Ishikawa (cell line): ENCODE measurements at regions not wholly inside any gene's neighbourhood (a gene's known extent, or its start where the extent isn't known, plus 50 kb on each side); places are given as distances from the start of the nearest gene placed in this dataset.

Experiments used
- CEBPB ChIP-seq: IDR thresholded peaks from 2 replicates; pipeline ENCODE4 v1.6.1; 2012
- CREB1 ChIP-seq: IDR thresholded peaks from 2 replicates; pipeline ENCODE4 v1.6.1; 2012; ENCODE audit warnings: low read depth
- EGR1 ChIP-seq: IDR thresholded peaks from 2 replicates; pipeline ENCODE4 v1.6.1; 2012
- EP300 ChIP-seq: IDR thresholded peaks from 2 replicates; pipeline ENCODE4 v1.6.1; 2012; ENCODE audit warnings: borderline replicate concordance
- FOXM1 ChIP-seq: IDR thresholded peaks from 2 replicates; pipeline ENCODE4 v1.6.1; 2012; ENCODE audit warnings: low read depth, borderline replicate concordance
- MAX ChIP-seq: IDR thresholded peaks from 2 replicates; pipeline ENCODE4 v1.6.1; 2012
- NFIC ChIP-seq: IDR thresholded peaks from 2 replicates; pipeline ENCODE4 v1.6.1; 2012
- RAD21 ChIP-seq: IDR thresholded peaks from 2 replicates; pipeline ENCODE4 v1.6.1; 2012; ENCODE audit warnings: low read depth
- REST ChIP-seq: IDR thresholded peaks from 2 replicates; pipeline ENCODE4 v1.6.1; 2012; ENCODE audit warnings: low read depth, mild to moderate bottlenecking
- TAF1 ChIP-seq: IDR thresholded peaks from 2 replicates; pipeline ENCODE4 v1.6.1; 2012; ENCODE audit warnings: low read depth, mild to moderate bottlenecking
- TCF12 ChIP-seq: IDR thresholded peaks from 2 replicates; pipeline ENCODE4 v1.6.1; 2012; ENCODE audit warnings: low read depth
- TEAD4 ChIP-seq: IDR thresholded peaks from 2 replicates; pipeline ENCODE4 v1.6.1; 2012
- USF1 ChIP-seq: IDR thresholded peaks from 2 replicates; pipeline ENCODE4 v1.6.1; 2012
- YY1 ChIP-seq: IDR thresholded peaks from 2 replicates; pipeline ENCODE4 v1.6.1; 2012; ENCODE audit warnings: low read depth
- ZBTB7A ChIP-seq: IDR thresholded peaks from 2 replicates; pipeline ENCODE4 v1.6.1; 2012; ENCODE audit warnings: low read depth

- TF ChIP-seq CREB1, result no peak
- TF ChIP-seq MAX, result no peak
- TF ChIP-seq FOXM1, result no peak
Measured at GRCh38 chrX:114332766-114333165, 251.1 kb upstream of the HTR2C start.

- TF ChIP-seq TCF12 (no peak), ZBTB7A (no peak), TEAD4 (no peak), CREB1 (no peak), TAF1 (no peak)
Measured at GRCh38 chrX:114334473-114334982, 249.4 kb upstream of the HTR2C start.

GRCh38 chrX:114338870-114339269 is 245.0 kb upstream of the HTR2C start:
- TF ChIP-seq YY1 (no peak), MAX (no peak), CEBPB (no peak), TAF1 (no peak), TCF12 (no peak), USF1 (no peak), NFIC (no peak; the same call in 1 of the 2 replicates), CREB1 (no peak), RAD21 (no peak), FOXM1 (no peak), REST (no peak), EGR1 (no peak), ZBTB7A (no peak), TEAD4 (no peak), EP300 (no peak)

GRCh38 chrX:114344756-114345349 is 239.0 kb upstream of the HTR2C start:
- TF ChIP-seq NFIC (no peak), RAD21 (peak; percentile 48)

DNA sequence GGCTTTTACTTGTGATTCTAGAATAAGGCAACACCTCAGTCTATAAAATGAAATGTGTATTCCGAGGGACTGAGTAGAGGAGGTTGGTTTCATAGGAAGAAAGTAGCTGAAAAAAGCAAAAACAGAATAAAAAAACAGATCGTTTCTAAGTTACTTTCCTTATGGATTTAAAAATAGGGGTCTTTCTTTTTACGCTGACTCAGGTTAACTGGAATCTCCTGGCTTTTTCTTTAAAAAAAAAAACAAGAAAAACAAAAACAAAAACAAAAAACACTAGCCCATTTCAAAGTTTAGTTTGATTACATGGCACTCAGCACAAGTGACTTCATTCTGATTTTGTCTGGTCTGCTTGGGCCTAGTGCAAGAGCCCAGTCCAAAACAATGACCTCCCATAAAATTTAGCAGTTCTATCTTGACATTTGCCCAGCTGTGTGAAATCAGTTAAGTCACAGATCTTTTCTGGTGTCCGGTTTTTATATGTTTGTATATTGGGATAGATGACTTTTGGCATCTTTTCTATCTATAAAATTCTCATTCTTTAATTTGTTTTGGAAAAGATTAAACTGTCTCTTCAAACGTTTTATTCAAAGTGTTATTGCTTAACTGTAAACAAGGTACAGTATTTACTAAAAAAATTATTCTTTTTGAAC is 222.7 kb upstream of the HTR2C start:
- no peak for TF ChIP-seq FOXM1
- TF ChIP-seq RAD21, result no peak
- no peak for TF ChIP-seq YY1
- TF ChIP-seq CEBPB, result no peak
- TF ChIP-seq CREB1, result no peak
- no peak for TF ChIP-seq TEAD4
- TF ChIP-seq EGR1, result no peak
- TF ChIP-seq ZBTB7A, result no peak

GRCh38 chrX:114363346-114363745 is 220.5 kb upstream of the HTR2C start:
- TF ChIP-seq MAX (no peak), EP300 (no peak), ZBTB7A (no peak), TCF12 (no peak), CREB1 (no peak), YY1 (no peak), TAF1 (no peak), RAD21 (no peak), CEBPB (no peak), REST (no peak)

GRCh38 chrX:114365065-114365834 is 218.6 kb upstream of the HTR2C start:
- TF ChIP-seq TEAD4, result no peak
- no peak for TF ChIP-seq MAX
- no peak for TF ChIP-seq FOXM1
- no peak for TF ChIP-seq EP300
- TF ChIP-seq USF1, result no peak
- no peak for TF ChIP-seq REST
- no peak for TF ChIP-seq CEBPB
- TF ChIP-seq EGR1, result no peak
- no peak for TF ChIP-seq YY1
- TF ChIP-seq ZBTB7A, result no peak
- TF ChIP-seq TCF12, result no peak
- TF ChIP-seq CREB1, result no peak
- no peak for TF ChIP-seq NFIC
